Progenitor cell of endocrine pancreas (in vitro differentiated cells): ENCODE measurements at regions not wholly inside any gene's neighbourhood (a gene's known extent, or its start where the extent isn't known, plus 50 kb on each side); places are given as distances from the start of the nearest gene placed in this dataset.

Source experiments
- DNase-seq: peaks from one replicate; pipeline ENCODE4 v3.0.0; 2021; ENCODE audit warnings: low spot score; ENCODE audit not compliant: unreplicated experiment
- H3K27ac Mint-ChIP-seq: 2 replicates; pipeline ENCODE4 v1.8.0; 2021; ENCODE audit warnings: mild to moderate bottlenecking, moderate library complexity, mixed read lengths
- H3K27me3 Mint-ChIP-seq: 2 replicates; pipeline ENCODE4 v1.8.0; 2021; ENCODE audit warnings: mixed read lengths
- H3K36me3 Mint-ChIP-seq: 2 replicates; pipeline ENCODE4 v1.8.0; 2022; ENCODE audit warnings: mixed read lengths; ENCODE audit not compliant: insufficient read depth
- H3K4me1 Mint-ChIP-seq: 2 replicates; pipeline ENCODE4 v1.8.0; 2021; ENCODE audit warnings: low read depth, mixed read lengths
- H3K4me3 Mint-ChIP-seq: 2 replicates; pipeline ENCODE4 v1.8.0; 2021; ENCODE audit warnings: low read depth, mild to moderate bottlenecking, moderate library complexity, mixed read lengths
- H3K9me3 Mint-ChIP-seq: 2 replicates; pipeline ENCODE4 v1.8.0; 2021; ENCODE audit warnings: low read depth, mixed read lengths
- TF ChIP-seq, protein P1 (sequence below): fragments of 200-600 bp; sonication (generic); IDR thresholded peaks from one replicate; pipeline ENCODE4 v1.5.0; 2021; ENCODE audit warnings: antibody characterized with exemption, mild to moderate bottlenecking; ENCODE audit not compliant: unreplicated experiment

DNA sequence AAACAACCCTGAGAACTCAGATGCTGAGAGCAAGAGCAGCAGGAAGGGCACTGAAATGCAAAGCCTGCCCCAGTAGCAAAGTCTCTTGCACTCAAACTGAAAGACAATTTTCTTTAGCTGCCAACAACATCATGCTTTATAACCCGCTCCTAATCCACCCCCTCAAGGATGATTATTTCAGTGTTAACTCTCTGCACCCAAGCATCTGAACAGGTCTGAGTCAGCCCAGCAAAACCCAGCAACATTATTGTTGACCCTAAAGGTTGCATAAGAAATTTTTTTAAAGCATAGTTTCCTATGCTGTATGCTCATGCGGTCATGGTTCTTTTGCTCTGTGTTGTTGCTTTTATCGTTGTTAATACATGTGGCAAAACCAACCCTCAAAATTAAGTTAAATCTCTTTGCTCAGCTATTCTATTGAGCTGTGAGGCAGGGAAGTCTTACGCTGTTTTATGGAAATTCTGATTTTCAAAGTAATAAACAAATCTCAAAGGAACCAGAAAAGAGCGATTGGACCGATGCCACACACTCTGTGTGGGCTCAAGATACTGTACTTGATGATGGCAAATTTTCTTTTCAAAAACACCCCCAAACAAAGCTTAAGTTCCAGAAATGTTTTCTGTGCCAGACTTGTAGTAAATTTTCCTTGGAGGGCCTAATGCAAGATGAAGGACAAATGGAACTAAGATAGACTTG lies 440.6 kb upstream of the MPDZ start:
- Mint-ChIP-seq H3K27me3 (no peaks in the 10 kb centered on the region), H3K9me3 (peaks cover 9% of the 10 kb centered on the region)

DNA sequence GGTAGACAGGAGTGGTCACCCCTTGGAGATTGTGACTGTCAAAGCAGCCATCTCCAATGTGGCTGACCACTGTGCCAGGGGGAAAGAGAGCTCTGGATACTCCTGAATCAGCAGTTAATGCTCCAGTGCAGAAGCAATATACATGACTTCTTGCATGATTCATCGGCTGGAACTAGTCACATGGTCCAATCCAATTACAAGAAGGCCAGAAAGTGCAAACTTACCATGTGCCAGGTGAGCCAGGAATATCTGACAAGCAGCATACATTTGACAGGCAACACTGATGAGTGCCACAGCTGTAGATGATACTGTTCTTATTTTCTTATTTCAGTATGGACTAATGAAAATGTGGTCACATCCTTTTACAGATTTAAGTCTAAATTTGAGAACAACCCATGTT lies 440.0 kb upstream of the MPDZ start:
- Mint-ChIP-seq H3K4me3 (no peak overlapping the region), H3K27ac (no peak overlapping the region), H3K4me1 (peaks cover 6% of the 10 kb centered on the region), H3K36me3 (no peaks in the 10 kb centered on the region), H3K9me3 (peaks cover 9% of the 10 kb centered on the region), H3K27me3 (no peaks in the 10 kb centered on the region)
- DNase-seq = no peak
- TF ChIP-seq, protein P1, sequence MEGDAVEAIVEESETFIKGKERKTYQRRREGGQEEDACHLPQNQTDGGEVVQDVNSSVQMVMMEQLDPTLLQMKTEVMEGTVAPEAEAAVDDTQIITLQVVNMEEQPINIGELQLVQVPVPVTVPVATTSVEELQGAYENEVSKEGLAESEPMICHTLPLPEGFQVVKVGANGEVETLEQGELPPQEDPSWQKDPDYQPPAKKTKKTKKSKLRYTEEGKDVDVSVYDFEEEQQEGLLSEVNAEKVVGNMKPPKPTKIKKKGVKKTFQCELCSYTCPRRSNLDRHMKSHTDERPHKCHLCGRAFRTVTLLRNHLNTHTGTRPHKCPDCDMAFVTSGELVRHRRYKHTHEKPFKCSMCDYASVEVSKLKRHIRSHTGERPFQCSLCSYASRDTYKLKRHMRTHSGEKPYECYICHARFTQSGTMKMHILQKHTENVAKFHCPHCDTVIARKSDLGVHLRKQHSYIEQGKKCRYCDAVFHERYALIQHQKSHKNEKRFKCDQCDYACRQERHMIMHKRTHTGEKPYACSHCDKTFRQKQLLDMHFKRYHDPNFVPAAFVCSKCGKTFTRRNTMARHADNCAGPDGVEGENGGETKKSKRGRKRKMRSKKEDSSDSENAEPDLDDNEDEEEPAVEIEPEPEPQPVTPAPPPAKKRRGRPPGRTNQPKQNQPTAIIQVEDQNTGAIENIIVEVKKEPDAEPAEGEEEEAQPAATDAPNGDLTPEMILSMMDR = no peak

More for the DNA sequence above, 440.6 kb upstream of the MPDZ start:
- Mint-ChIP-seq H3K27ac (no peak overlapping the region), H3K4me1 (peaks cover 6% of the 10 kb centered on the region), H3K4me3 (no peak overlapping the region), H3K36me3 (no peaks in the 10 kb centered on the region)
- TF ChIP-seq, protein P1 = no peak
- DNase-seq = no peak

DNA sequence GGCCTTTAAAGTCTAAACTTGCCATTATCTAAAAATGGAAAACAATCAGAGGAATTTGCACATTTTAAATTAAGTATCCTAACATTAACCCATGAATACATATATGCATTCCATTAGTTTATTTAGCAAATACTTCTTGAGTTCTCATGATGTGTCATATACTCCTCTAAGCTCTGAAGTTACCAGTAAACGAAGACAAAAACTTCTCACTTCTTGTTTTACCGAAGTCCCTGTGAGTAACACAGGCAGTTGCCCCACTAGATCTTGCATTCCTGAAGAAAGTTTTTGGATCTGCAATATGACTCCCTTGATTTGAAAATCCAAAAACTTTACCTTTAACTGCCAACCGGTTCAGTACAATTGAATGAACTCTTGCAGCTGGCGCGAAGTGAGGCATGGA lies 439.0 kb upstream of the MPDZ start:
- Mint-ChIP-seq H3K27me3 (no peaks in the 10 kb centered on the region), H3K9me3 (peaks cover 9% of the 10 kb centered on the region), H3K27ac (no peak overlapping the region), H3K4me3 (no peak overlapping the region), H3K36me3 (no peaks in the 10 kb centered on the region), H3K4me1 (peaks cover 6% of the 10 kb centered on the region)
- DNase-seq = no peak
- TF ChIP-seq, protein P1 = no peak

DNA sequence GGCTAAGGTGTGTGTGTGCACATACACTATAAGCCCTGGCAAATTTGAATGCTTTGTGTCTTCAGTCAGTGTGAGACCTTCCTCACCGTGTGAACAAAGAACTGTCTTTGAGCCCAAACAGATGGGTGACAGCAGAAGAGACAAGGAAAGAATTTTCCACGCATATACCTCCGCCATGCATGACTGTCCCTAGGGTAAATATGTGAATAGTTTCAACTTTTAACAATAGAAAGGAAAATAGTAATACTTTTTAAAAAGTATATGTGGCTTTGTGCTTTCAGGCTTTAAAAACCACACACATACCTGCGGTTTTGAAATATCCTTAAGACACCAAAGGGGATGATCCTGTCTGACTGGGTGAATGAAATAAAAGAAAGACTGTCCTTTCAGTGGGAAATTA lies 438.6 kb upstream of the MPDZ start:
- peaks cover 9% of the 10 kb centered on the region for H3K9me3 Mint-ChIP-seq
- no peaks in the 10 kb centered on the region for H3K36me3 Mint-ChIP-seq
- no peak overlapping the region for H3K4me3 Mint-ChIP-seq
- TF ChIP-seq, protein P1 = no peak
- no peaks in the 10 kb centered on the region for H3K27me3 Mint-ChIP-seq
- no peak for DNase-seq
- H3K4me1 Mint-ChIP-seq = peaks cover 6% of the 10 kb centered on the region
- H3K27ac Mint-ChIP-seq = no peak overlapping the region

DNA sequence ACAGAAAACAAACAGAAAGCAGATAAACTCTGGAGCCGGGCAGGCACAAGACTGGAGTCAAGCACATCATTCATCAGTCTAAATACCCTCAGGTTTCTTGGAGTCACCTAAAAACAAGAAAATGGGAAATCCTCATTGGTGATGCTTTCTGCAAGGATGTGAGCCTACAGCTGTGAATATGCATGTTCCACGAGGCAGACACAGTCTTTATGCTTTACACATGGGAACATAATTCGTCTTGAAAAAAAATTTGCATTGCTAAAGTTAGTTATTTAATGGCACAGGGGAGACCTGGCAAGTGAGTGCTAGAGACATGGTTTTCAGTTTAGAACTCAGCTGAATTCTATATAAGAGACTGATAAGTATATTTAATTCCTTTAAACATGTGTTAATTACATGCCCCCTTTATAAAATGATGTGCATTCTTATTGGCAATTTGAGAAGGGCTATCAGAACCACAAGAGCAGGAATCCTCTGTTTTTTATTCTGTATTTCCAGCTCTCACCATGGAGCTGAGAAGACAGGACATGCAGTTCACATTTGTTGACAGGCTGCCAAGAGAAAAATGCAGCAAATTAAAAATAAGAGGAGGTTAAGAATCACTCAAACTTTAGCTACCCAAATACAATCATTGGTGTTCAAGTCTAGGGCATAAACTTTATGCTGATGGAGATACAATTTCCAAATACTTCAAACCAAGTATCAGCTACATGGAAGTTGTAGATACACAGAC lies 438.0 kb upstream of the MPDZ start:
- Mint-ChIP-seq H3K36me3 (no peaks in the 10 kb centered on the region), H3K27ac (no peak overlapping the region), H3K27me3 (no peaks in the 10 kb centered on the region), H3K4me3 (no peak overlapping the region), H3K4me1 (peaks cover 6% of the 10 kb centered on the region), H3K9me3 (peaks cover 6% of the 10 kb centered on the region)
- no peak for DNase-seq
- TF ChIP-seq, protein P1 = no peak
